K562 (cell line): ENCODE measurements at regions not wholly inside any gene's neighbourhood (a gene's known extent, or its start where the extent isn't known, plus 50 kb on each side); places are given as distances from the start of the nearest gene placed in this dataset.

Source experiments
- ATAC-seq: fragments of 200-7000 bp; cut with Tn5 transposase; 3 replicates; pipeline ENCODE4 v1.9.1; 2020; ENCODE audit warnings: moderate library complexity
- BruUV-seq: library from RNA; stranded (reverse); fragments of 400-500 nt; replicated peaks from 2 replicates; lab custom pipeline; 2021; lab: Mats Ljungman, UMichigan
- CTCF ChIA-PET: fragments of 300-600 bp; formaldehyde crosslinking; extraction: SDS; loops from one replicate; lab custom pipeline; 2021; ENCODE audit warnings: low intra/inter-chr PET ratio; lab: Yijun Ruan, JAX
- POLR2A ChIA-PET: fragments of 300-600, 350-650 bp; sonication (Branson Sonifier 250); formaldehyde crosslinking; extraction: SDS; loops from one replicate; lab custom pipeline; 2021; ENCODE audit warnings: antibody characterized with exemption, inconsistent platforms; lab: Yijun Ruan, JAX
- DNase-seq, 4 experiments: peaks; one replicate each; pipeline versions ENCODE4 v3.0.0 to v3.0.0-alpha.2; 2011 to 2018; ENCODE audit warnings: low spot score in 3 of 4, mixed read lengths in 3 of 4; ENCODE audit errors: extremely low read depth in 1 of 4
- FAIRE-seq: peaks from 2 replicates; lab custom pipeline; 2011; peaks lifted over from hg19 to GRCh38; lab: Jason Lieb, UNC
- H2AFZ ChIP-seq: 2 replicates; pipeline ENCODE4 v1.6.0; 2011; ENCODE audit warnings: low read depth, low read length, control low read depth, inconsistent platforms
- H3K27ac ChIP-seq: fragments of 200-600 bp; 3 replicates; pipeline ENCODE4 v1.8.0; 2011; ENCODE audit warnings: low read depth, mild to moderate bottlenecking, control low read depth, inconsistent platforms, low read length, moderate library complexity, mixed read lengths; ENCODE audit errors: extremely low read depth
- H3K27me3 ChIP-seq, 2 experiments: fragments of 300-600 bp in 1 of 2; 2 replicates in 1 of 2; 3 replicates in 1 of 2; pipeline versions ENCODE4 v1.6.0 to v1.8.0; 2011; ENCODE audit warnings: inconsistent platforms in 2 of 2, low read length in 2 of 2, mild to moderate bottlenecking in 1 of 2, mixed read lengths in 1 of 2, moderate library complexity in 1 of 2; ENCODE audit not compliant: control insufficient read depth in 2 of 2, insufficient read depth in 2 of 2
- H3K36me3 ChIP-seq: fragments of 300-600 bp; 3 replicates; pipeline ENCODE4 v1.8.0; 2011; ENCODE audit warnings: mild to moderate bottlenecking, low read length, inconsistent platforms; ENCODE audit not compliant: control insufficient read depth, insufficient read depth
- H3K4me1 ChIP-seq, 2 experiments: fragments of 200-600 bp in 1 of 2; replicated peaks in 1 of 2; 2 replicates in 1 of 2; 3 replicates in 1 of 2; pipeline versions ENCODE4 v1.5.1 to v1.8.0; 2011; ENCODE audit warnings: inconsistent platforms in 2 of 2, low read length in 2 of 2, mild to moderate bottlenecking in 1 of 2, mixed read lengths in 1 of 2, moderate library complexity in 1 of 2; ENCODE audit not compliant: control insufficient read depth in 2 of 2, insufficient read depth in 2 of 2
- H3K4me2 ChIP-seq: 2 replicates; pipeline ENCODE4 v1.6.1; 2011; ENCODE audit warnings: low read length, control low read depth, inconsistent platforms, mixed read lengths; ENCODE audit not compliant: insufficient read depth
- H3K4me3 ChIP-seq: fragments of 200-600 bp; sonication (generic), shearing (Covaris generic); 2 replicates; pipeline ENCODE4 v1.5.1; 2016; ENCODE audit warnings: control low read depth, inconsistent platforms
- H3K79me2 ChIP-seq: fragments of 200-600 bp; 3 replicates; pipeline ENCODE4 v1.8.0; 2011; ENCODE audit warnings: low read length, inconsistent platforms; ENCODE audit not compliant: control insufficient read depth, insufficient read depth
- H3K9ac ChIP-seq, 2 experiments: 2 replicates each; pipeline versions ENCODE4 v1.6.0 to v1.6.1; 2011; ENCODE audit warnings: low read depth in 2 of 2, low read length in 2 of 2, control low read depth in 1 of 2, inconsistent platforms in 1 of 2, mild to moderate bottlenecking in 1 of 2, mixed read lengths in 1 of 2; ENCODE audit not compliant: insufficient read depth in 1 of 2
- H3K9me1 ChIP-seq: one replicate; pipeline ENCODE4 v1.6.0; 2011; ENCODE audit warnings: inconsistent platforms, mild to moderate bottlenecking, low read length, moderate library complexity; ENCODE audit not compliant: control insufficient read depth, insufficient read depth
- H3K9me3 ChIP-seq: replicated peaks from 2 replicates; pipeline ENCODE4 v1.5.1; 2011; ENCODE audit warnings: low read depth, low read length, inconsistent platforms; ENCODE audit not compliant: control insufficient read depth, insufficient read depth
- H4K20me1 ChIP-seq: replicated peaks from 2 replicates; pipeline ENCODE4 v1.6.1; 2011; ENCODE audit warnings: low read length, inconsistent platforms, mixed read lengths; ENCODE audit not compliant: control insufficient read depth, insufficient read depth
- CHCHD3 ChIP-seq: fragments of 250-450 bp; sonication (Bioruptor Pico); IDR thresholded peaks from 2 replicates; pipeline ENCODE4 v2.1.2; 2022; ENCODE audit warnings: mild to moderate bottlenecking
- HDAC6 ChIP-seq: IDR thresholded peaks from 2 replicates; pipeline ENCODE4 v1.6.1; 2012; ENCODE audit warnings: low read depth, mild to moderate bottlenecking, control low read depth, inconsistent platforms, low read length, moderate library complexity
- JUN ChIP-seq, 2 experiments: sonication (generic) in 1 of 2; formaldehyde crosslinking in 1 of 2; IDR thresholded peaks; 2 replicates each; pipeline versions ENCODE4 v1.6.1 to v1.8.0; 2012 to 2022; ENCODE audit warnings: borderline replicate concordance in 2 of 2, mild to moderate bottlenecking in 2 of 2, improper control_type of control experiment in 1 of 2, low read depth in 1 of 2, low read length in 1 of 2, missing genetic modification reagents in 1 of 2
- JUND ChIP-seq, 2 experiments: IDR thresholded peaks; 2 replicates in 1 of 2; 3 replicates in 1 of 2; pipeline ENCODE4 v1.6.1; 2011; ENCODE audit warnings: borderline replicate concordance in 2 of 2, low read depth in 2 of 2, low read length in 2 of 2, improper control_type of control experiment in 1 of 2, missing biosample characterization in 1 of 2, missing genetic modification characterization in 1 of 2, missing genetic modification reagents in 1 of 2
- MEIS2 ChIP-seq: fragments of 450-650 bp; IDR thresholded peaks from 2 replicates; pipeline ENCODE4 v1.6.1; 2014; ENCODE audit warnings: mild to moderate bottlenecking; ENCODE audit not compliant: partially characterized antibody
- POLR3G ChIP-seq: IDR thresholded peaks from 2 replicates; pipeline ENCODE4 v1.6.1; 2011; ENCODE audit not compliant: insufficient read length, insufficient replicate concordance; ENCODE audit errors: extremely low read depth
- ZNF830 ChIP-seq: fragments of 250-450 bp; sonication (Bioruptor Pico); IDR thresholded peaks from 2 replicates; pipeline ENCODE4 v1.5.0; 2021; ENCODE audit warnings: mild to moderate bottlenecking
- WGBS: fragments of 100-300 bp; shearing (Covaris generic); methylation state at CpG from one replicate; pipeline ENCODE4 v1.1.6; 2016; ENCODE audit warnings: low coverage, mixed read lengths; ENCODE audit not compliant: insufficient coverage; ENCODE audit errors: missing lambda C conversion rate; 5-methylcytosine and 5-hydroxymethylcytosine counted together
- in situ Hi-C: fragments of 300-500 bp; cut with MboI; formaldehyde crosslinking; loops from 4 replicates; pipeline ENCODE4 v1.15.0; 2018; ENCODE audit warnings: inconsistent platforms, mixed read lengths
- intact Hi-C: fragments of 100-400 bp; cut with micrococcal nuclease; formaldehyde crosslinking; loops from 2 replicates; pipeline ENCODE4 v1.14.2; 2022
- TF ChIP-seq, protein P1 (sequence below), 2 experiments: IDR thresholded peaks in 1 of 2; conservative IDR thresholded peaks in 1 of 2; 2 replicates each; pipeline ENCODE4 v1.6.1; 2016; ENCODE audit warnings: low read depth in 2 of 2, mild to moderate bottlenecking in 1 of 2, missing compliant biosample characterization in 1 of 2, missing genetic modification characterization in 1 of 2, moderate library complexity in 1 of 2
- TF ChIP-seq, protein P2 (sequence below): fragments of 450-650 bp; IDR thresholded peaks from 2 replicates; pipeline ENCODE4 v1.6.1; 2016

- TF ChIP-seq JUN (IDR thresholded peaks at IDR 0.05; ENCODE audit: borderline replicate concordance, low read depth, low read length) (no peak), JUN (CRISPR knock-in tag; IDR thresholded peaks at IDR 0.05; ENCODE audit: borderline replicate concordance) (no peak), JUND (IDR thresholded peaks at IDR 0.05; ENCODE audit: borderline replicate concordance, low read depth, low read length) (no peak), JUND (tag; IDR thresholded peaks at IDR 0.05; ENCODE audit: borderline replicate concordance, low read depth, low read length) (no peak), CHCHD3 (CRISPR knock-in tag) (no peak), HDAC6 (no peak), POLR3G (no peak)
Measured at GRCh38 chr10:49241385-49241784, 53.2 kb upstream of the TMEM273 start (continued).

- no peaks in the 10 kb centered on the region for H3K27me3 ChIP-seq
- H3K4me2 ChIP-seq, result no peak overlapping the region
- FAIRE-seq (no peak), ATAC-seq (no peak), DNase-seq (no peak)
- CTCF ChIA-PET, result no interaction called here
- no peaks in the 10 kb centered on the region for H3K36me3 ChIP-seq
- TF ChIP-seq, protein P1, sequence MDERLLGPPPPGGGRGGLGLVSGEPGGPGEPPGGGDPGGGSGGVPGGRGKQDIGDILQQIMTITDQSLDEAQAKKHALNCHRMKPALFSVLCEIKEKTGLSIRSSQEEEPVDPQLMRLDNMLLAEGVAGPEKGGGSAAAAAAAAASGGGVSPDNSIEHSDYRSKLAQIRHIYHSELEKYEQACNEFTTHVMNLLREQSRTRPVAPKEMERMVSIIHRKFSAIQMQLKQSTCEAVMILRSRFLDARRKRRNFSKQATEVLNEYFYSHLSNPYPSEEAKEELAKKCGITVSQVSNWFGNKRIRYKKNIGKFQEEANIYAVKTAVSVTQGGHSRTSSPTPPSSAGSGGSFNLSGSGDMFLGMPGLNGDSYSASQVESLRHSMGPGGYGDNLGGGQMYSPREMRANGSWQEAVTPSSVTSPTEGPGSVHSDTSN (CRISPR knock-in tag; IDR thresholded peaks at IDR 0.05; ENCODE audit: low read depth), result no peak
- TF ChIP-seq, protein P1 (tag; conservative IDR thresholded peaks at IDR 0.05; ENCODE audit: low read depth), result peak; percentile 33; the same call in 1 of the 2 replicates
- no peak for TF ChIP-seq ZNF830 (CRISPR knock-in tag)
- TF ChIP-seq, protein P2, sequence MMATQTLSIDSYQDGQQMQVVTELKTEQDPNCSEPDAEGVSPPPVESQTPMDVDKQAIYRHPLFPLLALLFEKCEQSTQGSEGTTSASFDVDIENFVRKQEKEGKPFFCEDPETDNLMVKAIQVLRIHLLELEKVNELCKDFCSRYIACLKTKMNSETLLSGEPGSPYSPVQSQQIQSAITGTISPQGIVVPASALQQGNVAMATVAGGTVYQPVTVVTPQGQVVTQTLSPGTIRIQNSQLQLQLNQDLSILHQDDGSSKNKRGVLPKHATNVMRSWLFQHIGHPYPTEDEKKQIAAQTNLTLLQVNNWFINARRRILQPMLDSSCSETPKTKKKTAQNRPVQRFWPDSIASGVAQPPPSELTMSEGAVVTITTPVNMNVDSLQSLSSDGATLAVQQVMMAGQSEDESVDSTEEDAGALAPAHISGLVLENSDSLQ, result 0 out of 2 replicates have a peak, but pooled peaks have one; percentile 25
- TF ChIP-seq MEIS2, result peak; percentile 43
- H4K20me1 ChIP-seq, result no peaks in the 10 kb centered on the region
- 57% methylated on average over 4 of the region's 4 CpGs for WGBS
- in situ Hi-C loops, result no loop called here
- intact Hi-C loops, result no loop called here
- no peak overlapping the region for H3K27ac ChIP-seq
- no peaks in the 10 kb centered on the region for H3K9me1 ChIP-seq
- BruUV-seq, result no TSS peak
- H3K4me3 ChIP-seq, result no peak overlapping the region
- peaks cover 7 to 9% of the 10 kb centered on the region in 2 experiments; a peak in 4 of 5 replicates for H3K4me1 ChIP-seq
- H3K9ac ChIP-seq, result no peak overlapping the region
- POLR2A ChIA-PET, result interaction anchor here (0.9 kb wide), 1 partner anchor 16 kb away, joined by 3 read pairs; no protein-coding TSS in a partner anchor
- H3K9me3 ChIP-seq, result no peaks in the 10 kb centered on the region
- H2AFZ ChIP-seq, result no peak overlapping the region
- no peaks in the 10 kb centered on the region for H3K79me2 ChIP-seq
Measured at GRCh38 chr10:49240946-49241345, 52.8 kb upstream of the TMEM273 start.
